Gastroesophageal sphincter (tissue), 4 donors: ENCODE measurements at regions not wholly inside any gene's neighbourhood (a gene's known extent, or its start where the extent isn't known, plus 50 kb on each side); places are given as distances from the start of the nearest gene placed in this dataset.
"Not testable (repeated sequence)": the region's sequence is repeated elsewhere in the genome, so short reads cannot be mapped to it uniquely, and the experiment has no call there.

ENCODE experiments used
- ATAC-seq: fragments of 150-250 bp; one replicate; pipeline ENCODE4 v1.9.1; 2016; ENCODE audit warnings: mild to moderate bottlenecking, moderate library complexity
- H3K27ac ChIP-seq, 4 donors: fragments of 200-600 bp; sonication (generic) in 3 of 4; 1 replicate in 3 of 4; 2 replicates in 1 of 4; pipeline ENCODE4 v1.5.1; 2016 to 2019
- H3K27me3 ChIP-seq: fragments of 200-600 bp; sonication (generic); one replicate; pipeline ENCODE4 v1.5.1; 2019
- H3K36me3 ChIP-seq, 2 donors: fragments of 200-600 bp; sonication (generic); one replicate each; pipeline ENCODE4 v1.5.1; 2019; ENCODE audit warnings: control low read depth in 1 of 2
- H3K4me1 ChIP-seq, 3 donors: fragments of 200-600 bp; sonication (generic); 1 replicate in 2 of 3; 2 replicates in 1 of 3; pipeline ENCODE4 v1.5.1; 2016 to 2019; ENCODE audit warnings: control low read depth in 2 of 3
- H3K4me3 ChIP-seq, 2 donors: fragments of 200-600 bp; sonication (generic); one replicate each; pipeline ENCODE4 v1.5.1; 2019; ENCODE audit warnings: mild to moderate bottlenecking in 1 of 2, moderate library complexity in 1 of 2
- H3K9me3 ChIP-seq, 3 donors: fragments of 200-600 bp; sonication (generic); one replicate each; pipeline ENCODE4 v1.5.1; 2017 to 2019; ENCODE audit warnings: control low read depth in 2 of 3
- CTCF ChIP-seq, 4 experiments: fragments of 200-600 bp in 2 of 4; fragments of 450-650 bp in 2 of 4; sonication (generic) in 1 of 4; IDR thresholded peaks; one replicate each; pipeline ENCODE4 v1.5.1; 2017 to 2019; ENCODE audit warnings: antibody characterized with exemption in 4 of 4, mild to moderate bottlenecking in 2 of 4, moderate library complexity in 2 of 4
- EP300 ChIP-seq: sonication (generic); formaldehyde crosslinking; IDR thresholded peaks from one replicate; pipeline ENCODE4 v1.6.1; 2017; ENCODE audit warnings: antibody characterized with exemption, mild to moderate bottlenecking
- POLR2A ChIP-seq, 2 donors: fragments of 450-650 bp; IDR thresholded peaks; one replicate each; pipeline ENCODE4 v1.6.1; 2017; ENCODE audit warnings: antibody characterized with exemption in 2 of 2, mild to moderate bottlenecking in 2 of 2, moderate library complexity in 1 of 2
- POLR2AphosphoS5 ChIP-seq: sonication (generic); formaldehyde crosslinking; IDR thresholded peaks from one replicate; pipeline ENCODE4 v1.6.1; 2017; ENCODE audit warnings: antibody characterized with exemption
- WGBS, 2 donors: methylation state at CpG; one replicate each; pipeline ENCODE4 v1.1.5; 2018; ENCODE audit warnings: low coverage in 1 of 2; 5-methylcytosine and 5-hydroxymethylcytosine counted together

GRCh38 chr12:63005382-63005781 lies 70.4 kb upstream of the PPM1H start:
- H3K4me1 ChIP-seq, result no peaks in the 10 kb centered on the region
- no peak overlapping the region for H3K27ac ChIP-seq
- ATAC-seq, result no peak
- H3K4me3 ChIP-seq, result no peak overlapping the region
- H3K9me3 ChIP-seq, result peaks cover 0 to 6% (median 0%) of the 10 kb centered on the region in 3 donors
- no peak for TF ChIP-seq EP300
- TF ChIP-seq CTCF (IDR thresholded peaks at IDR 0.05), result no peak
- TF ChIP-seq POLR2A (IDR thresholded peaks at IDR 0.05), result no peak
- TF ChIP-seq POLR2AphosphoS5, result no peak
- H3K27me3 ChIP-seq, result no peaks in the 10 kb centered on the region
- H3K36me3 ChIP-seq, result no peaks in the 10 kb centered on the region

GRCh38 chr12:63003223-63003819 lies 68.4 kb upstream of the PPM1H start:
- Histone ChIP-seq H3K27me3 (peaks cover 5% of the 10 kb centered on the region), H3K4me3 (no peak overlapping the region), H3K27ac (no peak overlapping the region), H3K36me3 (no peaks in the 10 kb centered on the region), H3K4me1 (no peaks in the 10 kb centered on the region), H3K9me3 (peaks cover 0 to 6% (median 0%) of the 10 kb centered on the region in 3 donors)
- no peak for ATAC-seq
- 95 to 100% methylated on average over 10 to 16 of the region's 22 CpGs for whole genome bisulfite sequencing, 2 donors
- TF ChIP-seq EP300 (no peak), CTCF (IDR thresholded peaks at IDR 0.05) (no peak), POLR2AphosphoS5 (no peak), POLR2A (IDR thresholded peaks at IDR 0.05) (no peak)

GRCh38 chr12:63002059-63002458 lies 67.1 kb upstream of the PPM1H start:
- H3K36me3 ChIP-seq, H3K9me3 ChIP-seq, H3K4me1 ChIP-seq, H3K27me3 ChIP-seq, H3K4me3 ChIP-seq, H3K27ac ChIP-seq, ATAC-seq: not testable (repeated sequence)
- WGBS, 2 donors, result 45 to 88% methylated on average over 2 of the region's 2 CpGs

GRCh38 chr12:62998454-62998853 lies 63.5 kb upstream of the PPM1H start:
- peaks cover 5% of the 10 kb centered on the region for H3K27me3 ChIP-seq
- peaks cover 0 to 6% (median 0%) of the 10 kb centered on the region in 3 donors for H3K9me3 ChIP-seq
- H3K27ac ChIP-seq, result no peak overlapping the region
- no peak for ATAC-seq
- H3K4me1 ChIP-seq, result no peaks in the 10 kb centered on the region
- TF ChIP-seq EP300 (no peak), POLR2AphosphoS5 (no peak), POLR2A (IDR thresholded peaks at IDR 0.05) (no peak), CTCF (IDR thresholded peaks at IDR 0.05) (no peak)
- H3K4me3 ChIP-seq, result no peak overlapping the region
- no peaks in the 10 kb centered on the region for H3K36me3 ChIP-seq
- WGBS, 2 donors, result 70 to 80% methylated on average over 1 of the region's 1 CpG

- ATAC-seq, result no peak
- no peaks in the 10 kb centered on the region for H3K36me3 ChIP-seq
- no peaks in the 10 kb centered on the region for H3K4me1 ChIP-seq
- H3K27ac ChIP-seq, result no peak overlapping the region
- TF ChIP-seq POLR2AphosphoS5 (no peak), EP300 (no peak), CTCF (IDR thresholded peaks at IDR 0.05) (no peak), POLR2A (IDR thresholded peaks at IDR 0.05) (no peak)
- H3K27me3 ChIP-seq, result peaks cover 5% of the 10 kb centered on the region
- H3K9me3 ChIP-seq, result no peaks in the 10 kb centered on the region
- H3K4me3 ChIP-seq, result no peak overlapping the region
These were observed 60.1 kb upstream of the PPM1H start for GRCh38 chr12:62995097-62995496.
